Esophagus squamous epithelium (tissue), 4 donors: ENCODE measurements at regions not wholly inside any gene's neighbourhood (a gene's known extent, or its start where the extent isn't known, plus 50 kb on each side); places are given as distances from the start of the nearest gene placed in this dataset.

Experiments used
- POLR2A ChIP-seq, 4 donors: fragments of 450-650 bp; IDR thresholded peaks; one replicate each; pipeline ENCODE4 v1.6.1; 2017; ENCODE audit warnings: antibody characterized with exemption in 4 of 4, mild to moderate bottlenecking in 4 of 4, moderate library complexity in 3 of 4
- TF ChIP-seq, protein P1 (sequence below), 6 experiments: fragments of 450-650 bp in 4 of 6; fragments of 200-600 bp in 2 of 6; sonication (generic) in 2 of 6; IDR thresholded peaks; one replicate each; pipeline ENCODE4 v1.5.1; 2016 to 2019; ENCODE audit warnings: antibody characterized with exemption in 6 of 6, mild to moderate bottlenecking in 4 of 6, moderate library complexity in 4 of 6

DNA sequence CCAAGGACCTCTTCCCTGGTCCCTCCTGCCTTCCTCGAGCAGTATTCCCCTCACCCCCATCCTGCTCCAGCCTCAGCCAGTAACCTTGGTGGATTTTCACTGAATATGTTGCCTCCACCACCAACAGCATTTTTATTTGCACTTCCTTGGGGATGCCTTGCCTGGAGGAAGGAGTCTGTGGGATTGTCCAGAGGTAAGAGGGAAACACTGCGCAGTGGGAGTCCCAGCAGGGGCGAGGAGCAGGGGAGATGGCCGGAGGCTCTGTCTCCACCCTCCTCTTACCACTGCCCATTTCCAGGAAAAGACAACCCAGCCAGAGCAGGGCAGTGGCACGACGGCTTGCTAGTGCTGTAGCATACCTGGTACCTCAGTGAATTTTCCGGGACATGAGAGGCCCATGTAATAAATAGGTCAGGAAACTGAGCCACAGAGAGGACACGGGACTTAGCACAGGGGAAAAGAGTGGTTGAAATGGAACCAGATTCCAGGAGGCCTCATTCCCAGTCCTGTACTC is 388.2 kb upstream of the PODXL start:
- TF ChIP-seq, protein P1, sequence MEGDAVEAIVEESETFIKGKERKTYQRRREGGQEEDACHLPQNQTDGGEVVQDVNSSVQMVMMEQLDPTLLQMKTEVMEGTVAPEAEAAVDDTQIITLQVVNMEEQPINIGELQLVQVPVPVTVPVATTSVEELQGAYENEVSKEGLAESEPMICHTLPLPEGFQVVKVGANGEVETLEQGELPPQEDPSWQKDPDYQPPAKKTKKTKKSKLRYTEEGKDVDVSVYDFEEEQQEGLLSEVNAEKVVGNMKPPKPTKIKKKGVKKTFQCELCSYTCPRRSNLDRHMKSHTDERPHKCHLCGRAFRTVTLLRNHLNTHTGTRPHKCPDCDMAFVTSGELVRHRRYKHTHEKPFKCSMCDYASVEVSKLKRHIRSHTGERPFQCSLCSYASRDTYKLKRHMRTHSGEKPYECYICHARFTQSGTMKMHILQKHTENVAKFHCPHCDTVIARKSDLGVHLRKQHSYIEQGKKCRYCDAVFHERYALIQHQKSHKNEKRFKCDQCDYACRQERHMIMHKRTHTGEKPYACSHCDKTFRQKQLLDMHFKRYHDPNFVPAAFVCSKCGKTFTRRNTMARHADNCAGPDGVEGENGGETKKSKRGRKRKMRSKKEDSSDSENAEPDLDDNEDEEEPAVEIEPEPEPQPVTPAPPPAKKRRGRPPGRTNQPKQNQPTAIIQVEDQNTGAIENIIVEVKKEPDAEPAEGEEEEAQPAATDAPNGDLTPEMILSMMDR (IDR thresholded peaks at IDR 0.05), result no peak
- no peak for TF ChIP-seq POLR2A (IDR thresholded peaks at IDR 0.05)
